Prostate gland (tissue), 2 donors: ENCODE measurements at regions not wholly inside any gene's neighbourhood (a gene's known extent, or its start where the extent isn't known, plus 50 kb on each side); places are given as distances from the start of the nearest gene placed in this dataset.

Experiments used
- DNase-seq: peaks from one replicate; pipeline ENCODE4 v3.0.0-alpha.2; 2019; ENCODE audit warnings: low spot score
- H3K27ac ChIP-seq, 2 donors: fragments of 200-600 bp; sonication (generic); 2 replicates each; pipeline ENCODE4 v1.5.1; 2017 to 2019
- H3K27me3 ChIP-seq: fragments of 200-600 bp; sonication (generic); replicated peaks from 2 replicates; pipeline ENCODE4 v1.5.1; 2019; ENCODE audit not compliant: insufficient read depth
- H3K36me3 ChIP-seq, 2 donors: fragments of 200-600 bp; sonication (generic); 1 replicate in 1 of 2; 2 replicates in 1 of 2; pipeline versions ENCODE4 v1.5.1 to v1.8.1; 2017 to 2019
- H3K4me1 ChIP-seq: fragments of 200-600 bp; sonication (generic); replicated peaks from 2 replicates; pipeline ENCODE4 v1.5.1; 2019
- H3K4me3 ChIP-seq, 2 donors: fragments of 200-600 bp; sonication (generic); 2 replicates each; pipeline ENCODE4 v1.5.1; 2017 to 2019
- H3K9me3 ChIP-seq: fragments of 200-600 bp; sonication (generic); 2 replicates; pipeline ENCODE4 v1.5.1; 2017
- POLR2A ChIP-seq: fragments of 450-650 bp; IDR thresholded peaks from one replicate; pipeline ENCODE4 v1.6.1; 2016; ENCODE audit warnings: antibody characterized with exemption, mild to moderate bottlenecking
- POLR2AphosphoS5 ChIP-seq: sonication (generic); formaldehyde crosslinking; IDR thresholded peaks from one replicate; pipeline ENCODE4 v1.6.1; 2017; ENCODE audit warnings: antibody characterized with exemption
- WGBS: methylation state at CpG from one replicate; pipeline ENCODE4 v1.1.5; 2018; 5-methylcytosine and 5-hydroxymethylcytosine counted together
- intact Hi-C: fragments of 100-400 bp; cut with DNase I; formaldehyde crosslinking; loops from one replicate; pipeline ENCODE4 v1.14.2; 2022
- TF ChIP-seq, protein P1 (sequence below), 4 experiments: fragments of 200-600 bp in 2 of 4; fragments of 450-650 bp in 2 of 4; sonication (generic) in 2 of 4; IDR thresholded peaks; 1 replicate in 3 of 4; 2 replicates in 1 of 4; pipeline ENCODE4 v1.5.1; 2016 to 2019; ENCODE audit warnings: antibody characterized with exemption in 4 of 4, mild to moderate bottlenecking in 2 of 4, moderate library complexity in 2 of 4

DNA sequence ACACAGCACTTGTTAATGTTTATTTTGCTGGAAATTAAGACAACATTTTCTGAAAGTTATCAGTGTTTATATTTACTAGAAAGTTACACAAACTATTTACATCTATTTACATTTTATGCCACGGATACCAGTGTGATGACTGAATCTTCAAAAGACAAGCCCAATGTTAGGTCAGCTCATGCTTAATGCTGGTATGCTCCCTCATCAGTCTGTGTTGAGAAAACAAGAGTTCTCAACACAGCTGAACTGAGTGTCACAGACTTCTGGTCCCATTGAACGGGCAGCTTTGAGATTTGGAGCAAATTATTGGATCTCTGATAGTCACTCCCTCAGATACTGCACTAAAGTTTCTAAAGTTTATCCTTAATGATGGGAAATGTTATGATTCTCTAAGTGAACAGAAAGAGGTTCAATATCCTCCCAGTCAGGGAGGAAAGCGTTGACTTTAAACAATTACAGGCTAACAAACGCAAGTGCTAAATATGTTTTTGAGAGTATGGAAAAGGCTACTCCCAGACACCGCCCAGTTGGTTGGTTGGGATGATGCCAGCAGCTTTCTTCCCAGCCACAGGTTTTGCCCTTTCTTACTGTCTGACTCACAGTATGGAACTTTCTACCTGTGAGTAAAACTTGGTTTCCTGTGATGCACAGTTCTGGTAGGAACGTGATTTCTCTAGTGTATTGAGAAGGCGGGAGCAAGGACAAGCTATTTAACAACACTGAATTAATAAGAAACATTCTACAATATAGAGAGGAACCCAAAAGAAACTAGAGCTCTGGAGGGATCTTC lies 1293.6 kb upstream of the TENM3 start:
- TF ChIP-seq POLR2AphosphoS5 (no peak), POLR2A (no peak)
- TF ChIP-seq, protein P1, sequence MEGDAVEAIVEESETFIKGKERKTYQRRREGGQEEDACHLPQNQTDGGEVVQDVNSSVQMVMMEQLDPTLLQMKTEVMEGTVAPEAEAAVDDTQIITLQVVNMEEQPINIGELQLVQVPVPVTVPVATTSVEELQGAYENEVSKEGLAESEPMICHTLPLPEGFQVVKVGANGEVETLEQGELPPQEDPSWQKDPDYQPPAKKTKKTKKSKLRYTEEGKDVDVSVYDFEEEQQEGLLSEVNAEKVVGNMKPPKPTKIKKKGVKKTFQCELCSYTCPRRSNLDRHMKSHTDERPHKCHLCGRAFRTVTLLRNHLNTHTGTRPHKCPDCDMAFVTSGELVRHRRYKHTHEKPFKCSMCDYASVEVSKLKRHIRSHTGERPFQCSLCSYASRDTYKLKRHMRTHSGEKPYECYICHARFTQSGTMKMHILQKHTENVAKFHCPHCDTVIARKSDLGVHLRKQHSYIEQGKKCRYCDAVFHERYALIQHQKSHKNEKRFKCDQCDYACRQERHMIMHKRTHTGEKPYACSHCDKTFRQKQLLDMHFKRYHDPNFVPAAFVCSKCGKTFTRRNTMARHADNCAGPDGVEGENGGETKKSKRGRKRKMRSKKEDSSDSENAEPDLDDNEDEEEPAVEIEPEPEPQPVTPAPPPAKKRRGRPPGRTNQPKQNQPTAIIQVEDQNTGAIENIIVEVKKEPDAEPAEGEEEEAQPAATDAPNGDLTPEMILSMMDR (IDR thresholded peaks at IDR 0.05): no peak
- no peak for DNase-seq
- no peak overlapping the region for H3K4me3 ChIP-seq
- H3K9me3 ChIP-seq: no peaks in the 10 kb centered on the region
- no peaks in the 10 kb centered on the region for H3K27me3 ChIP-seq
- H3K27ac ChIP-seq: no peak overlapping the region
- H3K4me1 ChIP-seq: no peaks in the 10 kb centered on the region
- intact Hi-C loops: no loop called here
- 88% methylated on average over 7 of the region's 7 CpGs for WGBS
- H3K36me3 ChIP-seq: no peaks in the 10 kb centered on the region

DNA sequence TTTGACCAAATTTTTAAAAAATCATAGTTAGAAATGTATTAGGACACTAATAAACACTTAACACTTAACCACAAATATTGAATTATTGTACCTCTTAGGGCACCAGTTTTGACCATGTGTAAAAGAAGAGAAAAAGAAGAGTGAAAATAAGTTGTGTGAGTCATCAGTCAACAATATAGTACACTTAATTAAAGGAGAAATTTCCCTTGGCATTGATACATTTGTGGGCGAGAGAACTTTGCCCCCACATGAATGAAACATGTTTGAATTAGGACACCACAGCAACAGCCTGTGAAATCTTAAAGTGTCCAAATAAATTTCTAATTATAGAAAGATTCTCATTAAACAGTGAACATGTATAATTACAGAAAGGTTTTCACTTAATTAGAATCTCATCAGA lies 1292.8 kb upstream of the TENM3 start:
- 79% methylated on average over 1 of the region's 1 CpG for WGBS

DNA sequence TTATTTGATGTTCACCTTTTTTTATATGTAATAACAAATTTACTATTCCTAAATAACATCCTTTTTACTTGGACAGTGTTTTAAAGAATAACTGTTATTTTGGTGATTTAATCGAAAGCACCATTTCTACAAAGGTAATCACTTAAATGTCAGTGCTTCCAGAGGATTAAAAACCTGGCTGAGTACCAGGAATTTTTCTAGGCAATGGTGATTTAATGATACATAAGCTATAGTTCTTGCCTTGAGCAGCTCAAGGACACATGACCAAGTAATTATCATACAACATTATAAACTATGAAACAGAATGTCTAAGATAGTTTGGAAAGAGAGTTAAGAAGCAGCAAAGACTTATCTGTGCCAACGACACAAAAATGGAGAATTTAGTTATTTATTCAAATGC lies 1291.9 kb upstream of the TENM3 start:
- no peak overlapping the region for H3K4me3 ChIP-seq
- WGBS: 93% methylated on average over 2 of the region's 2 CpGs
- no peak for DNase-seq
- intact Hi-C loops: no loop called here
- H3K27me3 ChIP-seq: no peaks in the 10 kb centered on the region
- TF ChIP-seq POLR2A (no peak), POLR2AphosphoS5 (no peak)
- TF ChIP-seq, protein P1 (IDR thresholded peaks at IDR 0.05): no peak
- no peaks in the 10 kb centered on the region for H3K36me3 ChIP-seq
- H3K4me1 ChIP-seq: no peaks in the 10 kb centered on the region
- no peak overlapping the region for H3K27ac ChIP-seq
- H3K9me3 ChIP-seq: no peaks in the 10 kb centered on the region

More for the DNA sequence above, 1292.8 kb upstream of the TENM3 start:
- H3K27me3 ChIP-seq: no peaks in the 10 kb centered on the region
- no peaks in the 10 kb centered on the region for H3K36me3 ChIP-seq
- H3K9me3 ChIP-seq: no peaks in the 10 kb centered on the region
- intact Hi-C loops: no loop called here
- H3K27ac ChIP-seq: no peak overlapping the region
- no peak for DNase-seq
- no peak for TF ChIP-seq POLR2AphosphoS5
- TF ChIP-seq, protein P1 (IDR thresholded peaks at IDR 0.05): no peak
- no peak for TF ChIP-seq POLR2A
- H3K4me3 ChIP-seq: no peak overlapping the region
- no peaks in the 10 kb centered on the region for H3K4me1 ChIP-seq

DNA sequence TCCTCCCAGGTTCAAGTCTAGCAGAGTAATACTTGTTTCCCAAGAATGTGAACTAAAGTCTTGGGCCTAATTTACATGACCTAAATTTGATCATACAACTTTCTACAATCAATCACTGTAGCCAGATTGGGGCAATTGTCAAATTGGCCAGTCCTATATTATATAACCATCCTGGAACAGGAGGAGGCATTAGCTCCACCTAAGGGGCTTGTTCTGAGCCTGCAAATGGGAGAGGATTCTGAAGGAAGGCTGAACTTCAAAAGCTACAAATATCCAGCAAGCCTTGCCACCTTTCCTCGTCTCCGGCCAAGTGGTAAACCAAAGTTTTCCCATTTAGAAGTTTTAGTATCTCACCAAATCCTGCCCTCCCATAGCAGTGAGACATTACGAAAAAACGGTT lies 1289.6 kb upstream of the TENM3 start:
- Histone ChIP-seq H3K9me3 (no peaks in the 10 kb centered on the region), H3K36me3 (no peaks in the 10 kb centered on the region), H3K4me3 (no peak overlapping the region), H3K27me3 (no peaks in the 10 kb centered on the region), H3K27ac (no peak overlapping the region), H3K4me1 (no peaks in the 10 kb centered on the region)
- TF ChIP-seq POLR2AphosphoS5: no peak
- no peak for TF ChIP-seq POLR2A
- TF ChIP-seq, protein P1 (IDR thresholded peaks at IDR 0.05): no peak
- 89% methylated on average over 4 of the region's 4 CpGs for WGBS
- intact Hi-C loops: no loop called here
- no peak for DNase-seq

GRCh38 chr4:180960743-180961401 lies 1282.3 kb upstream of the TENM3 start:
- no peaks in the 10 kb centered on the region for H3K9me3 ChIP-seq
- H3K4me1 ChIP-seq: no peaks in the 10 kb centered on the region
- intact Hi-C loops: no loop called here
- H3K4me3 ChIP-seq: no peak overlapping the region
- no peak overlapping the region for H3K27ac ChIP-seq
- TF ChIP-seq POLR2AphosphoS5 (no peak), POLR2A (no peak)
- TF ChIP-seq, protein P1 (IDR thresholded peaks at IDR 0.05): no peak
- no peaks in the 10 kb centered on the region for H3K36me3 ChIP-seq
- no peaks in the 10 kb centered on the region for H3K27me3 ChIP-seq
- 62% methylated on average over 4 of the region's 4 CpGs for WGBS
- DNase-seq: no peak
